Endothelial cell of umbilical vein (primary cell): ENCODE measurements at regions not wholly inside any gene's neighbourhood (a gene's known extent, or its start where the extent isn't known, plus 50 kb on each side); places are given as distances from the start of the nearest gene placed in this dataset.

Experiments
- BruUV-seq: library from RNA; stranded (reverse); fragments of 400-500 nt; replicated peaks from 2 replicates; lab custom pipeline; 2021; lab: Mats Ljungman, UMichigan
- CTCF ChIA-PET: fragments of 300-600, 350-600 bp; sonication (Branson Sonifier 250); formaldehyde crosslinking; loops from one replicate; lab custom pipeline; 2021; ENCODE audit warnings: antibody characterized with exemption, inconsistent platforms; lab: Charles Lee
- POLR2A ChIA-PET: fragments of 300-600, 350-600 bp; sonication (Branson Sonifier 250); formaldehyde crosslinking; loops from one replicate; lab custom pipeline; 2021; ENCODE audit warnings: antibody characterized with exemption, inconsistent platforms; lab: Charles Lee
- DNase-seq: peaks from one replicate; pipeline ENCODE4 v3.0.0-alpha.2; 2011; ENCODE audit warnings: low read depth, low spot score
- FAIRE-seq: peaks from 2 replicates; lab custom pipeline; 2011; peaks lifted over from hg19 to GRCh38; lab: Jason Lieb, UNC
- H2AFZ ChIP-seq: 2 replicates; pipeline ENCODE4 v1.6.0; 2012; ENCODE audit warnings: low read depth, low read length, control low read depth, inconsistent platforms
- H3K27ac ChIP-seq: 2 replicates; pipeline ENCODE4 v1.5.1; 2011; ENCODE audit warnings: low read depth, mild to moderate bottlenecking, control low read depth, low read length, moderate library complexity; ENCODE audit not compliant: insufficient read depth
- H3K27me3 ChIP-seq, 2 experiments: 2 replicates each; pipeline versions ENCODE4 v1.6.0 to v1.6.1; 2011; ENCODE audit warnings: low read length in 2 of 2, mixed read lengths in 1 of 2; ENCODE audit not compliant: control insufficient read depth in 2 of 2, insufficient read depth in 2 of 2
- H3K36me3 ChIP-seq, 2 experiments: 2 replicates in 1 of 2; 3 replicates in 1 of 2; pipeline ENCODE4 v1.5.1; 2011; ENCODE audit warnings: low read length in 2 of 2, mild to moderate bottlenecking in 1 of 2, moderate library complexity in 1 of 2; ENCODE audit not compliant: control insufficient read depth in 2 of 2, insufficient read depth in 2 of 2; ENCODE audit errors: extremely low read depth in 1 of 2
- H3K4me1 ChIP-seq: 3 replicates; pipeline ENCODE4 v1.5.1; 2011; ENCODE audit warnings: mild to moderate bottlenecking, low read length; ENCODE audit not compliant: control insufficient read depth, insufficient read depth; ENCODE audit errors: extremely low read depth
- H3K4me2 ChIP-seq: 2 replicates; pipeline ENCODE4 v1.6.1; 2011; ENCODE audit warnings: low read length, control low read depth, mixed read lengths; ENCODE audit not compliant: insufficient read depth
- H3K4me3 ChIP-seq, 3 experiments: fragments of 200-600 bp in 1 of 3; sonication (generic), shearing (Covaris generic) in 1 of 3; replicated peaks in 1 of 3; 2 replicates each; pipeline ENCODE4 v1.5.1; 2011 to 2016; ENCODE audit warnings: control low read depth in 3 of 3, low read length in 3 of 3, mild to moderate bottlenecking in 2 of 3, inconsistent platforms in 1 of 3, low read depth in 1 of 3, moderate library complexity in 1 of 3; ENCODE audit not compliant: insufficient read depth in 1 of 3
- H3K79me2 ChIP-seq: 2 replicates; pipeline ENCODE4 v1.6.0; 2012; ENCODE audit warnings: low read length, inconsistent platforms; ENCODE audit not compliant: control insufficient read depth, insufficient read depth
- H3K9ac ChIP-seq: replicated peaks from 2 replicates; pipeline ENCODE3; 2011; ENCODE audit warnings: low read length, control low read depth; ENCODE audit not compliant: insufficient read depth; ENCODE audit errors: extremely low read depth
- H3K9me1 ChIP-seq: replicated peaks from 3 replicates; pipeline ENCODE4 v1.6.0; 2011; ENCODE audit warnings: mild to moderate bottlenecking, low read length; ENCODE audit not compliant: control insufficient read depth, insufficient read depth; ENCODE audit errors: extremely low read depth
- H3K9me3 ChIP-seq: replicated peaks from 2 replicates; pipeline ENCODE4 v1.5.1; 2012; ENCODE audit warnings: low read length, inconsistent platforms; ENCODE audit not compliant: control insufficient read depth, insufficient read depth
- H4K20me1 ChIP-seq: replicated peaks from 2 replicates; pipeline ENCODE3; 2011; ENCODE audit warnings: mild to moderate bottlenecking, low read length; ENCODE audit not compliant: control insufficient read depth, insufficient read depth; ENCODE audit errors: extremely low read depth
- EZH2 ChIP-seq: IDR thresholded peaks from 2 replicates; pipeline ENCODE4 v1.6.1; 2012; ENCODE audit warnings: borderline replicate concordance, low read depth, mild to moderate bottlenecking, moderate library complexity, low read length, inconsistent platforms; ENCODE audit not compliant: severe bottlenecking
- FOS ChIP-seq: IDR thresholded peaks from 2 replicates; pipeline ENCODE4 v1.6.1; 2011; ENCODE audit warnings: mild to moderate bottlenecking, low read length, moderate library complexity, borderline replicate concordance; ENCODE audit not compliant: insufficient read depth
- GATA2 ChIP-seq: IDR thresholded peaks from 2 replicates; pipeline ENCODE4 v1.7.0; 2011; ENCODE audit warnings: low read depth, mild to moderate bottlenecking, moderate library complexity, mixed read lengths, low read length; ENCODE audit not compliant: insufficient read length, insufficient read depth
- JUN ChIP-seq: IDR thresholded peaks from 2 replicates; pipeline ENCODE4 v1.6.1; 2011; ENCODE audit warnings: borderline replicate concordance, low read depth; ENCODE audit not compliant: insufficient read length, insufficient read depth
- MYC ChIP-seq: IDR thresholded peaks from one replicate; pipeline ENCODE4 v1.6.1; 2011; ENCODE audit warnings: mild to moderate bottlenecking, low read depth, low read length
- POLR2A ChIP-seq: IDR thresholded peaks from 2 replicates; pipeline ENCODE4 v1.6.1; 2012; ENCODE audit warnings: low read depth, mild to moderate bottlenecking, control low read depth, low read length
- POLR2AphosphoS5 ChIP-seq: IDR thresholded peaks from 2 replicates; pipeline ENCODE4 v1.6.1; 2012; ENCODE audit warnings: low read depth, mild to moderate bottlenecking, control low read depth, low read length, moderate library complexity; ENCODE audit not compliant: insufficient read depth
- dilution Hi-C: fragments of 300-500 bp; cut with MboI; formaldehyde crosslinking; loops from one replicate; pipeline ENCODE4 v1.15.0; 2019; ENCODE audit warnings: low sequenced_read_pairs; ENCODE audit not compliant: extremely low pct_ligation_motif_present
- intact Hi-C: fragments of 100-400 bp; cut with micrococcal nuclease; formaldehyde crosslinking; loops from one replicate; pipeline ENCODE4 v1.10.0; 2022
- TF ChIP-seq, protein P1 (sequence below), 2 donors: IDR thresholded peaks; 1 replicate in 1 of 2; 2 replicates in 1 of 2; pipeline ENCODE4 v1.5.1; 2011; ENCODE audit warnings: low read length in 2 of 2, mild to moderate bottlenecking in 2 of 2, moderate library complexity in 2 of 2, control low read depth in 1 of 2, inconsistent platforms in 1 of 2, low read depth in 1 of 2; ENCODE audit not compliant: insufficient read depth in 1 of 2; ENCODE audit errors: extremely low read depth in 1 of 2
- TF ChIP-seq, protein P2 (sequence below): IDR thresholded peaks from 2 replicates; pipeline ENCODE4 v1.6.1; 2011; ENCODE audit not compliant: insufficient read depth, insufficient read length

DNA sequence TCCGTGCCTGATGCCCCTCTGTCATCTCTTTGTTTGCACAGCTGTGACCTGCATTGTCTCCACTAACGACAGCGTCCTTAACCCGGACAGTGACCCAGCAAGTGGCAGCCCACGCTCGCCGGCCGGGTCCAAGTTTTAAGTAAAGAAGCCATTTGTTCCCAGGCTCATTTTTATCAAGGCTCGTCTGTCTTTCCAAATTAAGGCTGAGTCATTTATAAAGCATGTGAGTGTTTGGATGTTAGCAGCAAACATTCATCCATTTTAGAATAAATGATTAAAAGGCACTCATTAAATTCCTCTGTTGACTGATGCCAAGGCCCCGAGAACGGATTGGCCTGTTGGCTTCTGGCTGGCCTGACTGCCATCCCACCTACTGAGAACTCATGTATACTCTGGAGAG, 514.5 kb downstream of the NPHP4 start:
- Histone ChIP-seq H4K20me1 (no peaks in the 10 kb centered on the region), H3K4me3 (no peak overlapping the region), H2AFZ (no peak overlapping the region), H3K9me1 (no peaks in the 10 kb centered on the region), H3K9me3 (peaks cover 2% of the 10 kb centered on the region), H3K79me2 (no peaks in the 10 kb centered on the region), H3K9ac (no peak overlapping the region), H3K27me3 (no peaks in the 10 kb centered on the region), H3K36me3 (no peaks in the 10 kb centered on the region), H3K4me1 (no peaks in the 10 kb centered on the region), H3K4me2 (no peak overlapping the region), H3K27ac (no peak overlapping the region)
- BruUV-seq = no TSS peak
- POLR2A ChIA-PET = no interaction called here
- dilution Hi-C loops (no loop called here), intact Hi-C loops (no loop called here)
- FAIRE-seq (no peak), DNase-seq (no peak)
- TF ChIP-seq MYC (no peak), POLR2A (no peak), JUN (no peak), EZH2 (no peak), GATA2 (no peak), FOS (no peak), POLR2AphosphoS5 (no peak)
- TF ChIP-seq, protein P1, sequence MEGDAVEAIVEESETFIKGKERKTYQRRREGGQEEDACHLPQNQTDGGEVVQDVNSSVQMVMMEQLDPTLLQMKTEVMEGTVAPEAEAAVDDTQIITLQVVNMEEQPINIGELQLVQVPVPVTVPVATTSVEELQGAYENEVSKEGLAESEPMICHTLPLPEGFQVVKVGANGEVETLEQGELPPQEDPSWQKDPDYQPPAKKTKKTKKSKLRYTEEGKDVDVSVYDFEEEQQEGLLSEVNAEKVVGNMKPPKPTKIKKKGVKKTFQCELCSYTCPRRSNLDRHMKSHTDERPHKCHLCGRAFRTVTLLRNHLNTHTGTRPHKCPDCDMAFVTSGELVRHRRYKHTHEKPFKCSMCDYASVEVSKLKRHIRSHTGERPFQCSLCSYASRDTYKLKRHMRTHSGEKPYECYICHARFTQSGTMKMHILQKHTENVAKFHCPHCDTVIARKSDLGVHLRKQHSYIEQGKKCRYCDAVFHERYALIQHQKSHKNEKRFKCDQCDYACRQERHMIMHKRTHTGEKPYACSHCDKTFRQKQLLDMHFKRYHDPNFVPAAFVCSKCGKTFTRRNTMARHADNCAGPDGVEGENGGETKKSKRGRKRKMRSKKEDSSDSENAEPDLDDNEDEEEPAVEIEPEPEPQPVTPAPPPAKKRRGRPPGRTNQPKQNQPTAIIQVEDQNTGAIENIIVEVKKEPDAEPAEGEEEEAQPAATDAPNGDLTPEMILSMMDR (IDR thresholded peaks at IDR 0.05; ENCODE audit: extremely low read depth in 1 of 2, insufficient read depth in 1 of 2, low read depth in 1 of 2, low read length in 2 of 2) = no peak
- TF ChIP-seq, protein P2, sequence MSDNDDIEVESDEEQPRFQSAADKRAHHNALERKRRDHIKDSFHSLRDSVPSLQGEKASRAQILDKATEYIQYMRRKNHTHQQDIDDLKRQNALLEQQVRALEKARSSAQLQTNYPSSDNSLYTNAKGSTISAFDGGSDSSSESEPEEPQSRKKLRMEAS = no peak
- CTCF ChIA-PET = no interaction called here
